ENCODE measurements at regions not wholly inside any gene's neighbourhood (a gene's known extent, or its start where the extent isn't known, plus 50 kb on each side); places are given as distances from the start of the nearest gene placed in this dataset.

DNA sequence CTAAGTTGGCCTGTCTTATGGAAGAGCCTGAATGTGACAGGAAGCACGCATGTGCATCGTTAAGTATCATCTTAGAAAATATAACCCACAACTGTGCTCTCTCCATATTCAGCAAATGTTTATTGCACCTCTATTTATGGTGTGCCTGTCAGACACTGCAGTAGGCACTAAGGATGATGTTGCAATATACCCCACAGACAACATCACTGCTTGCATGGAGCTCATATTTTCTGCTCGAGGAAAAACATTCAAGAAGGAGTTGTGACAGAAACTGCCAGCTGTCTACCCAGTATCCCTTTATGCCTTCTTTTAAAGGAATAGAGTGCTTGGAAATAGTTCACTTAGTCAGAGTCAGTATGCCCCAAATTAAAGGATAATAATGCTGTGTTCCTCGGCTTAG, 132.3 kb upstream of the RBFOX1 start:
- H3K27ac ChIP-seq (ENCODE audit: low read depth, low read length, poor library complexity, severe bottlenecking): no peak overlapping the region
- no peaks in the 10 kb centered on the region for H4K20me1 ChIP-seq (ENCODE audit: insufficient read depth, low read length)
- no peaks in the 10 kb centered on the region for H3K9me2 ChIP-seq (ENCODE audit: insufficient read depth, low read length)
- no peak for DNase-seq (ENCODE audit: low spot score)
- POLR2A ChIA-PET: no interaction called here
- TF ChIP-seq, protein P1, sequence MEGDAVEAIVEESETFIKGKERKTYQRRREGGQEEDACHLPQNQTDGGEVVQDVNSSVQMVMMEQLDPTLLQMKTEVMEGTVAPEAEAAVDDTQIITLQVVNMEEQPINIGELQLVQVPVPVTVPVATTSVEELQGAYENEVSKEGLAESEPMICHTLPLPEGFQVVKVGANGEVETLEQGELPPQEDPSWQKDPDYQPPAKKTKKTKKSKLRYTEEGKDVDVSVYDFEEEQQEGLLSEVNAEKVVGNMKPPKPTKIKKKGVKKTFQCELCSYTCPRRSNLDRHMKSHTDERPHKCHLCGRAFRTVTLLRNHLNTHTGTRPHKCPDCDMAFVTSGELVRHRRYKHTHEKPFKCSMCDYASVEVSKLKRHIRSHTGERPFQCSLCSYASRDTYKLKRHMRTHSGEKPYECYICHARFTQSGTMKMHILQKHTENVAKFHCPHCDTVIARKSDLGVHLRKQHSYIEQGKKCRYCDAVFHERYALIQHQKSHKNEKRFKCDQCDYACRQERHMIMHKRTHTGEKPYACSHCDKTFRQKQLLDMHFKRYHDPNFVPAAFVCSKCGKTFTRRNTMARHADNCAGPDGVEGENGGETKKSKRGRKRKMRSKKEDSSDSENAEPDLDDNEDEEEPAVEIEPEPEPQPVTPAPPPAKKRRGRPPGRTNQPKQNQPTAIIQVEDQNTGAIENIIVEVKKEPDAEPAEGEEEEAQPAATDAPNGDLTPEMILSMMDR (conservative IDR thresholded peaks at IDR 0.05; ENCODE audit: low read length): no peak
- TF ChIP-seq EZH2phosphoT487 (IDR thresholded peaks at IDR 0.05; ENCODE audit: borderline replicate concordance, low read depth, low read length): no peak
- no peak overlapping the region for H2AFZ ChIP-seq (ENCODE audit: low read length)
- H3K79me2 ChIP-seq (ENCODE audit: insufficient read depth, low read depth, low read length): no peaks in the 10 kb centered on the region
- no peak overlapping the region for H3K4me2 ChIP-seq (ENCODE audit: low read length)
- no peak overlapping the region for H3K4me3 ChIP-seq (ENCODE audit: low read depth, low read length, poor library complexity, severe bottlenecking)
- no peaks in the 10 kb centered on the region for H3K9me3 ChIP-seq (ENCODE audit: low read length)
- BruUV-seq (replicated peaks): no TSS peak
- no peaks in the 10 kb centered on the region for H3K4me1 ChIP-seq (ENCODE audit: insufficient read depth, low read length, poor library complexity, severe bottlenecking)
- H3K36me3 ChIP-seq (ENCODE audit: insufficient read depth, low read length): no peaks in the 10 kb centered on the region
- intact Hi-C loops (cut with micrococcal nuclease; ENCODE audit: unreplicated experiment): no loop called here
- CTCF ChIA-PET (ENCODE audit: unreplicated experiment): no interaction called here

DNA sequence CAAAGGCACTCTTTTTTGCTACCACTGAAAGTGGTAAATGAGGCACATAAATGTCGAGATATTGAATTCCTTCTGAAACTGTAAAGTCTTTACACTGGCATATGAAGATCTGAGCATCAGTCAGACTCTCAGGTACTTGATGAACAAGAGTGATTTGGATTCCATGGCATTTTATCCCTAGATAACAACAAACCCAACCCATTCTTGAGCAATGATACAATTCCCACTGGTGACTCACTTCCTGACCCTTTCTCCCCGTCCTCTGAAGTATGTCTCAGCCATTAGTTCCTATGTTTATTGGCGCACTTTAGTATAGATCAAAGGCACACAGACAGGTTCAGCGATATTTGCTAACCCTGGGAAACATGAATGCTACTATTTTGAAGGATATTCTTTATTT, 147.0 kb upstream of the RBFOX1 start:
- Histone ChIP-seq H3K4me1 (ENCODE audit: insufficient read depth, low read length, poor library complexity, severe bottlenecking) (no peaks in the 10 kb centered on the region), H3K9me3 (ENCODE audit: low read length) (no peaks in the 10 kb centered on the region), H3K79me2 (ENCODE audit: insufficient read depth, low read depth, low read length) (no peaks in the 10 kb centered on the region), H3K4me2 (ENCODE audit: low read length) (no peak overlapping the region), H3K4me3 (ENCODE audit: low read depth, low read length, poor library complexity, severe bottlenecking) (no peak overlapping the region), H3K9me2 (ENCODE audit: insufficient read depth, low read length) (no peaks in the 10 kb centered on the region), H3K36me3 (ENCODE audit: insufficient read depth, low read length) (no peaks in the 10 kb centered on the region), H4K20me1 (ENCODE audit: insufficient read depth, low read length) (no peaks in the 10 kb centered on the region), H3K27ac (ENCODE audit: low read depth, low read length, poor library complexity, severe bottlenecking) (no peak overlapping the region), H2AFZ (ENCODE audit: low read length) (no peak overlapping the region)
- ChIA-PET POLR2A (no interaction called here), CTCF (ENCODE audit: unreplicated experiment) (no interaction called here)
- intact Hi-C loops (cut with micrococcal nuclease; ENCODE audit: unreplicated experiment): no loop called here
- no TSS peak for BruUV-seq (replicated peaks)
- TF ChIP-seq, protein P1 (conservative IDR thresholded peaks at IDR 0.05; ENCODE audit: low read length): no peak
- no peak for TF ChIP-seq EZH2phosphoT487 (IDR thresholded peaks at IDR 0.05; ENCODE audit: borderline replicate concordance, low read depth, low read length)
- no peak for DNase-seq (ENCODE audit: low spot score)

DNA sequence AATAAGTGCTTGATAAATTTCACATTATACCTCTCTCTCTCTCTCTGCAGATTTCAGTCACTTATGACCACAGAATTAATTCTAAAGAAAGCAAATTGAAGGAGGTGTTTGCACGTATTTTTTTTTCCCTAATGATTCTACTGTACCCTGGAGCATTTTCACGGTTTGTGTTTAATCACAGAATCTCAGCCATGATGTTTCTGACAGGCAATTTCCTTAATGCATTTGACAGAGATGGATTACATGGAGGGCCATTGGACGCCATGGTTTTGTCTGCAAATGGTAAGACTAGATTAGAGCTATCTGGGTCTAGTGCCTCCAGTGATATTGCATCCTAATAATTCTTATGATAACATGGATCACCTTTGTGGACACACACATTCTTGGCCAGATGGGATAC, 147.5 kb upstream of the RBFOX1 start:
- ChIA-PET POLR2A (no interaction called here), CTCF (ENCODE audit: unreplicated experiment) (no interaction called here)
- DNase-seq (ENCODE audit: low spot score): no peak
- Histone ChIP-seq H3K9me3 (ENCODE audit: low read length) (no peaks in the 10 kb centered on the region), H3K4me2 (ENCODE audit: low read length) (no peak overlapping the region), H3K4me1 (ENCODE audit: insufficient read depth, low read length, poor library complexity, severe bottlenecking) (no peaks in the 10 kb centered on the region), H3K4me3 (ENCODE audit: low read depth, low read length, poor library complexity, severe bottlenecking) (no peak overlapping the region), H3K9me2 (ENCODE audit: insufficient read depth, low read length) (no peaks in the 10 kb centered on the region), H2AFZ (ENCODE audit: low read length) (no peak overlapping the region), H3K27ac (ENCODE audit: low read depth, low read length, poor library complexity, severe bottlenecking) (no peak overlapping the region), H3K36me3 (ENCODE audit: insufficient read depth, low read length) (no peaks in the 10 kb centered on the region), H4K20me1 (ENCODE audit: insufficient read depth, low read length) (no peaks in the 10 kb centered on the region), H3K79me2 (ENCODE audit: insufficient read depth, low read depth, low read length) (no peaks in the 10 kb centered on the region)
- TF ChIP-seq, protein P1 (conservative IDR thresholded peaks at IDR 0.05; ENCODE audit: low read length): no peak
- no peak for TF ChIP-seq EZH2phosphoT487 (IDR thresholded peaks at IDR 0.05; ENCODE audit: borderline replicate concordance, low read depth, low read length)
- BruUV-seq (replicated peaks): no TSS peak
- intact Hi-C loops (cut with micrococcal nuclease; ENCODE audit: unreplicated experiment): no loop called here
